ENCODE measurements at regions not wholly inside any gene's neighbourhood (a gene's known extent, or its start where the extent isn't known, plus 50 kb on each side); places are given as distances from the start of the nearest gene placed in this dataset.
"Not testable (repeated sequence)": the region's sequence is repeated elsewhere in the genome, so short reads cannot be mapped to it uniquely, and the experiment has no call there.

DNA sequence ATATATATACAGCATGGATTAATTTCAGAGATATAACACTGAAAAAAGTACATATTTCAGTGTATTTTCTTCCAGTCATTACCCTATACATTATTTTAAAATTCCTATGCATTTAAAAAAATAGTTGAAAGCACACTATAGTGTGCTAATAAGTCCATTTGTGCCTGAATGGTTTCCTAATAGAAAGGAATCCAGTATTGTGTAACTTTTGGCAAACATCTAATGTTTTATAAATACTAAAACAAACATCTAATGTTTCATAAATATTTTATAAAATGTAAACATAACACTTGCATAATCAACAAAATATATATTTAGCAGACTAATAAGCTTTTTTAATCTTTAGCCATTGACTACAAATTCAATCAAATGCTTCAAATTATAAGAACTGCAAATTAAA, 126.6 kb upstream of the FIBIN start:
- in situ Hi-C loops (cut with HindIII; ENCODE audit: low sequenced_read_pairs): no loop called here
- no peak for DNase-seq (ENCODE audit: low spot score)

DNA sequence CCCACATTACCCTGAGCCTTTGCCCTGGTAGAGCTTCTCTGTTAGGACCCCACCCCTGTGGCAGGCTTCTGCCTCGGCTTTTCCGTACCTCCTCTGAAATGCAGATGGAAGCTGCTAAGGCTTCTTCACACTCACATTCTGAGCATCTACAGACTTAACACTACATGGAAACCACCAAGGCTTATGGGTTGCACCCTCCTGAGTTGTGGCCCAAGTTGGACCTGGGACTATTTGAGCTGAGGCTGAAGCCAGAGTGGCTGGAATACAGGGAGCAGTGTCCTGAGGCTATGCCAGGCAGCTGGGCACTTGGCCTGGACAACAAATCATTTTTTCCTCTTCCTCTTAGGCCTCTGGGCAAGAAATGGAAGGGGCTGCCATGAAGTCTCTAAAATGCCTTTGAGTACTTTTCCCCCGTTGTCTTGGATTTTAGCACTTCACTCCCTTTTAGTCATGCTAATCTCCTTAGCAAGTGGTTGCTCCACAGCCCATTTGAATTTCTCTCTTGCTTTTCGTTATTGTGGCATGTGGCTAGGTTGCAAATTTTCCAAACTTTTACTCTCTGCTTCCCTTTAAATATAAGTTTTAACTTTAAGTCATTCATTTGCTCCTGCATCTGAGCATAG, 114.8 kb upstream of the FIBIN start:
- in situ Hi-C loops (cut with HindIII; ENCODE audit: low sequenced_read_pairs): no loop called here
- no peak for DNase-seq (ENCODE audit: low spot score)

DNA sequence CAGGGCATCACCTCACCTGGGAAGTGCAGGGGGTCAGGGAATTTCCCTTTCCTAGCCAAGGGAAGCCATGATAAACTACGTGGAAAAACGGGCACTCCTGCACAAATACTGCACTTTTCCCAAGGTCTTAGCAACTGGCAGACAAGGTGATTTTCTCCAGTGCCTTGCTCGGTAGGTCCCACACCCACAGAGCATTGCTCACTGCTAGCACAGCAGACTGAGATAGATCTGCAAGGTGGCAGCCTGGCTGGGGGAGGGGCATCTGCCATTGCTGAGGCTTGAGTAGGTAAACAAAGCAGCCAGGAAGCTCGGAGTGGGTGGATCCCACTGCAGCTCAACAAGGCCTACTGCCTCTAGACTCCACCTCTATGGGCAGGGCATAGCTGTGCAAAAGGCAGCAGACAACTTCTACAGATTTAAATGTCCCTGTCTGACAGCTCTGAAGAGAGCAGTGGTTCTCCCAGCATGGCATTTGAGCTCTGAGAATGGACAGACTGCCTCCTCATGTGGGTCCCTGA, 111.5 kb upstream of the FIBIN start:
- in situ Hi-C loops (cut with HindIII; ENCODE audit: low sequenced_read_pairs); DNase-seq (ENCODE audit: low spot score): not testable (repeated sequence)

DNA sequence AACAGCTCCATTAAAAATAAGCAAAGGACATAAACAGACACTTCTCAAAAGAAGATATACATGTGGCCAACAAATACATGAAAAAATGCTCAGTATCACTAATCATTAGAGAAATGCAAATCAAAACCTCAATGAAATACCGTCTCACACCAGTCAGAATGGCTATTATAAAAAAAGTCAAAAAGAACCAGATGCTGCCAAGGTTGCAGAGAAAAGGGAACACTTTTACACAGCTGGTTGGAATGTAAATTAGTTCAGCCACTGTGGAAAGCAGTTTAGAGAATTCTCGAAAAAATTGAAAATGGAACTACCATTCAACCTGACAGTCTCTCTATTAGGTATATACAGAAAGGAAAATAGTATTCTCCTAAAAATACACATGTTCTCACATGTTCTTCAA, 102.4 kb upstream of the FIBIN start:
- DNase-seq (ENCODE audit: low spot score): no peak
- in situ Hi-C loops (cut with HindIII; ENCODE audit: low sequenced_read_pairs): no loop called here

DNA sequence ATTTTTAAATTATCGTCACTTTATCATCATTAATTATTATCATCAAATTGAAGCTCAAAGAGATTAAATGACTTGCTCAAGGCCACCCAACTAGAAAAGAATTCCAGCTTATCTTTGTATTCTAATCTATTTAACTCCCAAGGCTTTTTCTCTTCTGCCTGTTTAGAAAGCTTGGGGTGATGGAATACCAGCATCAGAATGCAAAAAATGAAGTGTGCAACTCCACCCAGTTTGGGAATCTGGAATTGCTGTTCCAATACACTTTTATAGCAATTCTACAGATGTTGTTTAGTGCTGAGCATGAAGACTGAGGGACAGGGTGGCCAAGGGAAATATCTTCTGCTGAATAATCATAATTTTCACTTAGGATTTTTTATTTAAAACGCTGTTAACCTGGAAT, 97.2 kb upstream of the FIBIN start:
- in situ Hi-C loops (cut with HindIII; ENCODE audit: low sequenced_read_pairs): no loop called here
- DNase-seq (ENCODE audit: low spot score): no peak

DNA sequence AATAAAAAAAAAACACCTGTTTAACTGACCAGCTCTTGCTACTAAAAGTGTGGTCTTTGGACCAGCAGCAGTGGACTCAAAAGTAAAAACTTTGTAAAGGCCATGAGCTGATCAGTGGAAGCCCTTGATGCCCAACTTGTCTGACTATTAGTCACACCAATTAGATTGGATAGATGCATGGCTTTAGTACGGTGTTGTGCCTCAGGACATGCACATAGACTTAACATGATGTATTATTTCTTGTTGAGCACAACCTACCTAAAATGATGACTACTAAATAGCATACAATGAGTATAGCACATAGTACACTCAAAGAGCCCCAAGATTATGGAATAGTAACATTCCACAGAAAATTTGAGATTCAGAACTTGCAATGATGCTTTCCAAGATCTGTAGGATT, 95.1 kb upstream of the FIBIN start:
- no peak for DNase-seq (ENCODE audit: low spot score)
- in situ Hi-C loops (cut with HindIII; ENCODE audit: low sequenced_read_pairs): no loop called here

DNA sequence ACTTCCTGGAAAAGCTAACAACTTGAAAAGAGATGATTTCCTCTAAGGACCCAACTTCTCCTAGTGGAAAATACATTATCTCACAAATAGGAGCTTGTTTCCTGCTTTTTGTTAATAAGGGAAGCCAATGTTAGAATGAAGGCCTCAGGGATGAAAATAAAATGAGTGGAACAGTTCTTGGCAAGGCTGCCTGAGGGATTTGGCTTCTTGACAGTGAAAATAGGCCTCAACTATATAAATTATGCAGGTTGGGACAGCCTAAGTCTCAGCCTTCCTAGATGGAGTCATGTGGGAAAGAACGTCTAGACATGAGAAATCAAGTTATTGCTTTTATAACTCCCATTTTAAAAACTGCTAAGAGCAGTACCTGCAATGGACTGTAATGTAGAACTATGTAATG, 92.8 kb upstream of the FIBIN start:
- peak; percentile 3 for DNase-seq (ENCODE audit: low spot score)
- in situ Hi-C loops (cut with HindIII; ENCODE audit: low sequenced_read_pairs): no loop called here

DNA sequence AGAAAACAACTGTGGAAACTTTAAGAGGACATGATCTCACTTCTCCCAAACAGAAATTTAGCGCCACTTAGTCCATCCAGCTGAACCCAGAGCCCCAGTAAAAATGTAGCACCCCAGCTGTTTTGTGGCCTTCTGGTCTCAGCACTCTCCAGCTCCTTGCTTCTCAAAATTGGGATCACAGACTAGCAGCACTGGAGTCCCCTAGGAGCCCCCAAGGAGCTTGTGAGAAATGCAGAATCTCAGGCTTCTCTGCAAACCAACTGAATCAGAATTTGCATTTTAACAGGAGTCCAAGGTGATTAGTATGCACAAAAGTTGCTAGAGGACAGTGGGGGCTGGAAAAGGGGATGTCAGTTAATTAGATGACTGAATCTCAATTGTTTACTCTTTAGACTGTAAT, 89.8 kb upstream of the FIBIN start:
- in situ Hi-C loops (cut with HindIII; ENCODE audit: low sequenced_read_pairs): no loop called here
- peak; percentile 7 for DNase-seq (ENCODE audit: low spot score)

DNA sequence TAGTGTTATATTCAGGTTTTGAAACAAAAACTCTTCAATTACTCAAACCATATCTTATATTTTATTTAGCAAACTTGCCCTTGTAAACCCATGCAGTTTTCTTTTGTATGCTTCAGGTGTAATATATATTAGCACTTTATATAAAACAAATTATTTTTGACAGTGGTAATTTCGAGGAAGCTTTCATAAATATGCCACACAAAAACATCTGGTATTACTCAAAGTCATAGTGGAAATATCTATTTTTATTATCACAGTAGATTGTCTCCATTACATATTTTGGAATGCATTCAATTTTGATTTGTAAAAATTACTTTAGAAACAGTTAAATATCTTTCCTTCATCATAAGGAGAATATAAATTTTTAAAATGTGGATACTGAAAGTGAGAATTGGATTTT, 89.1 kb upstream of the FIBIN start:
- no peak for DNase-seq (ENCODE audit: low spot score)

DNA sequence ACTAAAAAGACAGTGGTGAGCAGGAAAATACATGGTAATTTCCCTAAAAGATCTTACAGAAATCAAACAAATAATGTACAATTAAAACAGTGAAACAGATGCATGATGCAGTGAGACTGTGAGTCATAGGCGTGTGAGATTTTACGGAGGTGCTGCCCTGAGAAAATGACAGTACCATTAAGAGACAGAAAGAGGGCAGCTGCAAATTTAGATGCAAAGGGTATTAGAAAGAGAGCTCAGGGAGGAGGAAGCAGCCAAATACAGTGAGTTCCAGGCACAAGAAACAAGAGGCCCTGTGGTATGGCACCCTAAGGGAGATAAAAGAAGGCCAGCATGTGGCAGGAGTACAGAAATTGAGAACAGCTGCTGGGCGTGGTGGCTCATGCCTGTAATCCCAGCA, 88.5 kb upstream of the FIBIN start:
- in situ Hi-C loops (cut with HindIII; ENCODE audit: low sequenced_read_pairs): no loop called here
- no peak for DNase-seq (ENCODE audit: low spot score)

More for the DNA sequence above, 89.1 kb upstream of the FIBIN start:
- in situ Hi-C loops (cut with HindIII; ENCODE audit: low sequenced_read_pairs): no loop called here

DNA sequence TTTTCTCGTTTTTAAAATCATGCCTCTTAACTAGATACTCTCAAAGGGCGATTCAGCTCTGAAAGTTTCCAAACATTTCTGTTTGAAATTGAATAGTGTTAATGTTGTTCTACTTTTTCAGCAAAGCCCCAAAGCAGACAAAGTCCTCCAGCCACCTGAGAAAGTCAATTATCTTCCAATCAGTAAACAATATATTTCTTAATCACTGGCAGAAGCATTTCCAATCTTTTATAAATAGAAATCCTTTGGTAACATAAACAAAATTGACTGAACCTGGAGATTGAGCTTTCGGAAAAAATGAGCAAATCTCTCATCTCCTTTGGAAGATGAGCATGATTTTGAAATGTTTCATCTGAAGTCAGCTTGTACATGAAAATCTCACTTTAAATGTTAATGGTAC, 84.4 kb upstream of the FIBIN start:
- no peak for DNase-seq (ENCODE audit: low spot score)
- in situ Hi-C loops (cut with HindIII; ENCODE audit: low sequenced_read_pairs): no loop called here

DNA sequence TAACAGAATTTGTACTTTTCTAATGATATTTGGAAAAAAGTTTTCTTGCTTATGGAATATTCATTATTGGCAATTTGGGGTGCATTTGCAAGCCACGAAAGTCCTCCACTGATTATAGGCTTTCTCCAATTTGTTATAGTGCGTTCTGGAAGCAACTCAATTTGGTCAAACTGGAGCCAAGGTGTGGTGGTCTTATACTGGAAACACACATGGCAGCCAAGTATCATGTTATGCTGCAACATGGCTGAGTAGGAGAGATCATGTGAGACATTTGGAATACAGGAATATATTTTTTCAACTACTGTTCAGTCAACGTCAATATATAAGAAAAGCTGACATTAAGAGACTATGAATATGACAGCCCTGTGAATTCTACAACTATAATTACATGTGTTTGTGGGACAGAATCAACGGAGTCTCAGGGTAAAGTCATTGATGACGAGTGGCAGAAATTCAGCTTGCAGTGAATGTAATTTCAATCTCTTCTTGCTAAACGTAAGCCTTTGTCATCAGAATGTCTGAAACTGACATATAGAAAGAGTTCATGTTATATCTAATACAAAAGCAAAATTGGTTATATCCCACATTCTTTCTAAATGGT, 83.8 kb upstream of the FIBIN start:
- in situ Hi-C loops (cut with HindIII; ENCODE audit: low sequenced_read_pairs): no loop called here
- DNase-seq (ENCODE audit: low spot score): no peak

DNA sequence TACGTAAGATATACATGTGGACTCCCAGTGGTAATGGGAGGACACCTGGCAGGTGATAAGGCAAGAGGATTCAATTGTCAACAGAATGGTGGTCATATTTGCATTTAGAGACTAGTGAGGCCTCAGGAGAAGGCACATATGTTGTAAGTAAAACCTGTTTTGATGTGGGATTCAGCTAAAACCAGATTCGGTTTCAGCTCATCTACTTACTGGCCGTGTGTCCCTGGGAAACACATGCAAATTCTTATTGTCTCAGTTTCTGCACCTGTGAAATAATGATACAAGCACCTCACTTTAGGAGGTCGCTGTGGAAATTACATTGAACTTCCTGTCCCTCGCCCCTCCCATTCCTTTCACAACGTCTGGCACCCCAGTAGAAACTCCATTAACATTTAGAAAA, 78.9 kb upstream of the FIBIN start:
- in situ Hi-C loops (cut with HindIII; ENCODE audit: low sequenced_read_pairs): no loop called here
- no peak for DNase-seq (ENCODE audit: low spot score)

DNA sequence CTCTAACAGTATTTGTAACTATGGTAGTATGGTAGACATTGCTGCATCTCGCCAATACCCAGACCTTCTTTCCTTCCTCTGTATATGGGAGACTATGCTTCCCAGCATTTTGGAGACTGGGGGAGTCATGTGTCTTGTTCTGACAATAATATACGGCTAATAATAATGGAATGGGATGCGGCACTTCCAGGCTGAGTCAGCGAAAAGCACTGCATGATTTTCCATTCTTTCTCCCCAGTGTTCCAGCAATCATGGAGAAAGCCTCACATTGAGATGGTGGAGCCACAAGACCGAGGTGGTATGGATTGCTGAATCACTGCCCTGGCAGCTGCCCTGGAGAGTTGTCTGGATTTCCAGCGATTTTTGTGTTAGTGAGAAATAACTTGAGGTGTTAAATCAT, 77.1 kb upstream of the FIBIN start:
- in situ Hi-C loops (cut with HindIII; ENCODE audit: low sequenced_read_pairs): no loop called here
- no peak for DNase-seq (ENCODE audit: low spot score)

DNA sequence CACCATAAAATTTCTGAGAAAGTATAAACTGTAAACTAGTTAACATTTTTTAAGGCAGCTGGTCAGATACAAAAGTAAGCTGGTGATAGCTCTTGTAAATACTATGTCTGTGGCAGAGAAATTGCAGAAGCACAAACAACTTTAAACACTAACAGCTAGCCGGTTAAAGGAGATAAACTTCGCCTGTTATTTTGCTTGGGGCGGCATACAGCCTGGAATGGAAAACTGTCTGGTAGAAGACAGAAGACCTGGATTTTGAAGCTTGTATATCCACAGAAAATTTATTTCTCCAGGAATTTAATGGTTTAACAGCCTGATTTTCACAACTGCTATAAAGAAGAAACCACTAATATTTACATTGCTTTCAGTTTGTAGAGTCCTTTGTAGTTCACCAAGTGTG, 65.3 kb upstream of the FIBIN start:
- DNase-seq (ENCODE audit: low spot score): no peak
- in situ Hi-C loops (cut with HindIII; ENCODE audit: low sequenced_read_pairs): no loop called here

DNA sequence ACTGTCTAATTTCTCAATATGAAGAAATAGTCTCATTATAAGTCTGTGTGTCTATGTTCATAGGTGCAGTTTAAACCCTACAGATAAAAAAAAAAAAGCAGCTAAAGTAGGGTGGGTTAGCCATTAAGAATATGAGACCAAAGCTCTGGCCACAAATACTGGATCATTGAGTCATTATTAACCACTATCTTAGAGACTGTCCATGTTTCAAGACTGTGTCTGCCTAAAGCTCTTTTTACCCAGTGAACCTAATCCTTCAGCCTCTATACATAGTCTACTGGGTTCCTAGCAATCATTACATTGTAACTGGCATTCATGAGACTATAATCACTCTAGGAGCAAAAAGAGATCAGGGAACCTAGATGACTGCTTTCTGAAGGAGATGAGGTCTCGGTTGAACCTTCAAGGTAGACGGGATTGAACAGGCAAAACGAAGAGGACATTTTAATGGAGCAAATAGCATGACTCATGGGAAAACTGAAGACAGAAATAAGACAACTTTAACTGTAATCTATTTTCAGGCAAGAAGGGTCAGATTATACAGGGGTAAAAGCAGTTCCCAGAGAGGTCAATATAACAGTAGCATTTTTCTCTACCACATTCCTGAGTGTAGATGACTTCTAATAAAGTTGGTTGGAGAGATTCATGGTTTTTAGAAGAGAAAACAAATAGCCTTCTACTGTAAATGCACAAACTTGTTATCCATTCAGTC, 64.0 kb upstream of the FIBIN start:
- DNase-seq (ENCODE audit: low spot score): no peak
- in situ Hi-C loops (cut with HindIII; ENCODE audit: low sequenced_read_pairs): no loop called here

DNA sequence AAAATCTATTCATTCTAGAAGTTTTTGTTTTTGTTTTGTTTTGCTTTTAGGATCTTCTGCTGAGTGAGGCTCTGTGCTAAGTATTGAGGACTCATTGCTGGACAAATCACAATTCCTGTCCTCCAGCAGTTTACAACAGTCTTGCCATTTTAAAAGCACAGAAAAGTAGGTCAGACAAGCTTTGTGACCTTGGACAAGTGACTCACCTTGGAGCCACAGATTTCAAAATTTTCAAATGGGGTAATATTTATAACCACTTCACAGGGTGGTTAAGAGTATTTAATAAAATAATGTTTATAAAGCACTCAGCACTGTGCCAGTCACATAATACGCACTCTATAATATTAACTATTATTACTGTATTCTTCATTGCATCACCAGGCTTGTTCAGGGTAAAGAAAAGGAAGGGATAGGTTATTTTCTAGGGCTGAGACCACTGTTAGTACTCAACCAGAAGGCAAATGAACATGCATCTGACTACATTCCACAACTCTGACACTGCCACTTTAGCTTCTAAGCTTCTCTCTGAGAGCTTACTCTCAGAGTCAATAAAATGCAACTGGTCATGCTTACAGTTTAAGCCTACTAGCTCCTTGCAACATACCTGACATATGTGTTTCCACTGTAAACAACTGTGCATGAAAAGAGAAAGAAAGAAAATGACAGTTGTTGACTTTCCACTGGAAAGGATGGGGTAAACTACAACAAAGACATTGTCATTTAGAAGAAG, 63.2 kb upstream of the FIBIN start:
- in situ Hi-C loops (cut with HindIII; ENCODE audit: low sequenced_read_pairs): no loop called here
- DNase-seq (ENCODE audit: low spot score): no peak

DNA sequence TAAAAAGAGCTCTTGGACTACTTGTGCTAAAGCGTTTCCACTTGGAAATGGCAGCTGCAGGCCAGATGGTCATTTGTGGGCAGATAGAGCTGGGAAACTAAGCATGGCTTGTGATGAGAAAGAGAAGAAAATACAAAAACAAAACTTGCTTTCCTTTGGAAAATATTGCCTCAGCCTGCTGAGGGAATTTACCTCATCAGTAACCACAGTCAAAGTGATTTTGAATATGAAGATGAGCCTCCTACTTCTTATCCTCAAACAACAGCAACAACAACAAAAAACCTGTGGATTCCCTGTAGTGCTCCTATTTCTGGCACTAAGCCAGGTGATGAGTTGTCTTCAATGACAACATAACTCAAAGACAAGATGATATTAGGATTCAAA, 62.7 kb upstream of the FIBIN start:
- no peak for DNase-seq (ENCODE audit: low spot score)
- in situ Hi-C loops (cut with HindIII; ENCODE audit: low sequenced_read_pairs): no loop called here

DNA sequence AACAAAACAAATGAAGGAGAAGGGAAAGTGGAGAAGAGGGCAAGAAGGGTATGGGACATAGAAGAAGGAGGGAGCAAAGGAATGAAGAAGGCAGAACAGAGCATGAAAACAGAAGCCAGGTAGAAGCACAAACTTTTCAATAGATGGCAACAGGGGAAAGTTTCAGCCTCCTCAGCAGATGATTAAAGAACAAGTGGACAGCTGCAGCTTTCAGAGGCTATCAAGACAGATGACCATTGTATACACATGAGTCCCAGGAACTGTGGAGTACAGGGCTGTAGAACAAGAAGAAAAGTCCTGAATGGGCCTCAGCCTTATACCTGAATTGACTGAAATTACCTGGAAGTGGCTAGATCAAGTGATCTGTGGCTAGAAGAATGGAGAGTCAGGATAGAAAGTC, 62.0 kb upstream of the FIBIN start:
- in situ Hi-C loops (cut with HindIII; ENCODE audit: low sequenced_read_pairs): no loop called here
- no peak for DNase-seq (ENCODE audit: low spot score)

DNA sequence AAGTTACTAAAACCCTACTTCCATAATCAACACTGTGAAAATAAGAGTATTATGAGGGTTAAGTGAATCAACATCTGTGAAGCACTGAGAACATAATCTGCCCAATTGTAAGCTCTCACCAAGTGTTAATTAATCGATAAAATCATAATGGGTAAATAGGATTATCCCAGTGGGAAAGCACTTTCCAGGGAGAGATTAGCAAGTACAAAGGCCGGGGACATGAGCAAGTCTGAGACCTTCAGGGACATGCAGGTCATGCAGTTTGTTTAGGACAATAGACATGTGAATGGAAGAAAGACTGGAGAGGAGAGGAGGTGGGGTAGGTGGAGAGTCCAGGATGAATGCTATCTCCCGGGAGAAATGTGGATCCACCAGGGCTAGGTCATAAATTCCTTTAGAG, 57.8 kb upstream of the FIBIN start:
- no peak for DNase-seq (ENCODE audit: low spot score)
- in situ Hi-C loops (cut with HindIII; ENCODE audit: low sequenced_read_pairs): no loop called here

Measured in G401 (cell line).